ENCODE measurements at regions not wholly inside any gene's neighbourhood (a gene's known extent, or its start where the extent isn't known, plus 50 kb on each side); places are given as distances from the start of the nearest gene placed in this dataset.
A peak's percentile ranks its signal among the peaks of the same experiment; 100 is the strongest.
"Not testable (repeated sequence)": the region's sequence is repeated elsewhere in the genome, so short reads cannot be mapped to it uniquely, and the experiment has no call there.

- no peak for DNase-seq
Observed at GRCh38 chr5:28414619-28415018, 1376.2 kb upstream of the CDH9 start.

DNA sequence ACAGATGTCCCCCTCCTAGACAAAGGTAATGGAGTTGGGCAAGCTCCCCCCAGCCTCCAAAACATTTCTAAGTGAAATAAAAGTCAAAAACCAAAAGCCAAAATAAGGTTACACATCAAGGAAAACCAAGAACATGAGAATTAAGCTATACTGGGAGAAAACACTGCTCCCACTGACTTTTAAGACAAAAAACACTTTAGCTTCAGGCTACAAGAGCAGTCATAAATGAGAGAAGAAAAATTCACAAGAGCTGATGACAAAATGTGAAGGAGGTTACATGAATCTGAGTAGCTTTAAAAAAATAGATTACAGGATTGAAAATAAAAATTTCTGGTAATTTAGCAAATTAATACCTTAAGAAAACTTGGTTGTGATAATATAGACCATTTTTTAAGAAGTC lies 1370.3 kb upstream of the CDH9 start:
- no peak for DNase-seq

- DNase-seq: no peak
Observed at GRCh38 chr5:28408186-28408585, 1369.8 kb upstream of the CDH9 start.

DNA sequence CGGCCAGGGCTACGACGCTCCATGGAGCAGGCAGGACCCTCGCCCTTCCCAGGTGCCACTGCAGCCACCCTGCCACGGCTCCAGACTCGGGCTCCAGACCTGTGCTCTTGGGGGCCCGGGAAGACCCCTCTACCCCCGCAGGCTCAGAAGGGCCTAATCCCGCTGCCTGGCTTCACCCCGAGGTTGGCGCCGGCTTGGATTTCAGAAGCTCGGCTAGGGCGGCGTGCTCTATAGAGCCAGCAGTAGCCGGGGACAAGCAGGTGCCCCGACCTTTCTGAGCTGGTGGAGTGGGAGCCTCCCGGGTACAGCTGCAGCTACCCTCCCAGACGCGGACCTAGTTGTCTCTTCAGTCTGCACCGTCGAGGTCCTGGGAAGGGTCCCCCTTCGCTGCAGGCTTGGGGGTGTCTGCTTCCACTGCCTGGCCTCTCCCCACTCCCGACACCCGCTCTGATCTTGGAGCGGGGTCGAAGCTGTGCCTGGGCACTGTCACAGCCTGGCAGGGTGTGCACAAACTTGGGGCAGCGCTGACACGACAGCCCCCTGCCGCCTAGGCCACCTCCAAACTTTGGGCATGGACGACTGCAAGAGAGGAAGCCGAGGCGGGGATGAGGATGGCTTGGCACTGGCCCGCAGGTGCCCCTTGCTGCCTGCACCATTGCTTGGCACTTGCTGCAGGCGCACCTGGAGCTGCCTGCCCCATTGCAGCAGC lies 1366.1 kb upstream of the CDH9 start:
- no peak for DNase-seq

GRCh38 chr5:28403846-28404245 lies 1365.5 kb upstream of the CDH9 start:
- no peak for DNase-seq

- no peak for DNase-seq
Observed at GRCh38 chr5:28402590-28403301, 1364.4 kb upstream of the CDH9 start.

GRCh38 chr5:28400076-28400475 lies 1361.7 kb upstream of the CDH9 start:
- DNase-seq: no peak

GRCh38 chr5:28399211-28399610 lies 1360.8 kb upstream of the CDH9 start:
- no peak for DNase-seq

- DNase-seq: no peak
Observed at GRCh38 chr5:28398185-28398584, 1359.8 kb upstream of the CDH9 start.

GRCh38 chr5:28397502-28397941 lies 1359.1 kb upstream of the CDH9 start:
- no peak for DNase-seq

GRCh38 chr5:28391277-28391676 lies 1352.9 kb upstream of the CDH9 start:
- no peak for DNase-seq

DNA sequence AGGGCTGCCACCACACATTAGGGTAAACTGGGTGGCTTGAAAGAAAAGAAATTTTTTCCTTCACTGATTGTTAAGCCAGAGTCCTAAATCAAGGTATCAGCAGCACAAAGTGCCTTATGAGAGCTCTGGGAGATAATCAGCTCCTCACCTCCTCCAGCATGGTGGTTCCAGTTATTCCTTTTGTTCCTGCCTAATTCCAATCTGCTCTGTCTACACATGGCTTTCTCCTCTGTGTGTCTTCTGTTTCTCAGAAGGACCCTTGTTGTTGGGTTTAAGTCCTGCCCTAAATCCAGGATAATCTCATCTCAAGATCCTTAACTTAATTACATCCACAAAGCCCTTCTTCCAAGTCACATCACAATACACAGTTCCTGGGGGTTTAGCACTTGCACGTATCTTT lies 1352.0 kb upstream of the CDH9 start:
- DNase-seq: no peak

DNA sequence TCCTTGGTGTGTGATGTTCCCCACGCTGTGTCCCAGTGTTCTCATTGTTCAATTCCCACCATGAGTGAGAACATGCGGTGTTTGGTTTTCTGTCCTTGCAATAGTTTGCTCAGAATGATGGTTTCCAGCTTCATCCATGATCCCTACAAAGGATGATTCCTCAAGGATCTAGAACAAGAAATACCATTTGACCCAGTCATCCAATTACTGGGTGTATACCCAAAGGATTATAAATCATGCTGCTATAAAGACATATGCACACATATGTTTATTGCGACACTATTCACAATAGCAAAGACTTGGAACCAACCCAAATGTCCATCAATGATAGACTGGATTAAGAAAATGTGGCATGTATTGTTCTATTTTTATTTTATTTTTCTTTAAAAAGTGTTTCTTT lies 1351.3 kb upstream of the CDH9 start:
- DNase-seq: not testable (repeated sequence)

GRCh38 chr5:28388428-28388827 lies 1350.0 kb upstream of the CDH9 start:
- no peak for DNase-seq

GRCh38 chr5:28386712-28387111 lies 1348.3 kb upstream of the CDH9 start:
- no peak for DNase-seq

- no peak for DNase-seq
Observed at GRCh38 chr5:28380167-28380566, 1341.8 kb upstream of the CDH9 start.

DNA sequence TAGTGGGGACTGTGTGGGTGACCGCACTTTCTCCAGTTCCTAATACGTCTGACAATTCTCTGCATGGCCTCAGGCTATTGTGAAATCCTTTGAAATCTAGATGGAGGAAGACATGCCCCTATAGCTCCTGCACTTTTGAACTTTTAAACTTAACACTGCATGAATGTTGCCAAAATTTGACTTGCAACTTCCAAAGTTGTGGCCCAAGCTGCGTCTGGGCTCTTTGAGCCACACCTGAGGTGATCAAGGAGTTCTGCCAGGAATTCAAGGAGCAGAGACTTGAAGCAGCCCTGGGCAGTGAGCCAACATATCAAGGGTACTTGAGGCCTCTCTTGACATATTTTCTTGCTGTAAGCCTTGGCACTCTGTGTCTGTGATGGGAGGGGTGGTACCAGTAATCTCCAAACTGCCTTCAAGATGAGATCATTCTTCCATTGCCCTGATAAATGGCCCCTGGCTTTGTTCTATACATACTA lies 1336.1 kb upstream of the CDH9 start:
- DNase-seq: no peak

- DNase-seq: no peak
Observed at GRCh38 chr5:28370896-28371295, 1332.5 kb upstream of the CDH9 start.

DNA sequence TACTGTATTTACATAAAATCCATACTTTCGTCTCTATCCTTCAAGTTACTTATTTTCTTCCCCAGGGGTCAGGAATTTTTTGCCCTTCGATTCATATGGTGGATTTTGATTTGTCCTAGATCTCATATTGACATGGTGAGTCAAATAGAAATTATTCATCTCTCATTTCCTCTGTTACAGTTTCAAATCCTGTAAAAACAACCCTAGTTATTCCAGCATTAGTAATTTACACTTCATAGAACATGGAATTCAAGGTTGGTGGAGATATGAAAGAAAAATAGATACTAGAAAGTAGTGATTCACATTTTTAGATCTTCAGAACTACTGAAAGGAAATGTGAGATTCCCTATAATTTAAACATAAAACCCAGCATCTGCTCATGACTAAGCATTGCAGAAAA lies 1331.0 kb upstream of the CDH9 start:
- no peak for DNase-seq

- no peak for DNase-seq
Observed at GRCh38 chr5:28355831-28356230, 1317.4 kb upstream of the CDH9 start.

- no peak for DNase-seq
Observed at GRCh38 chr5:28346696-28347095, 1308.3 kb upstream of the CDH9 start.

DNA sequence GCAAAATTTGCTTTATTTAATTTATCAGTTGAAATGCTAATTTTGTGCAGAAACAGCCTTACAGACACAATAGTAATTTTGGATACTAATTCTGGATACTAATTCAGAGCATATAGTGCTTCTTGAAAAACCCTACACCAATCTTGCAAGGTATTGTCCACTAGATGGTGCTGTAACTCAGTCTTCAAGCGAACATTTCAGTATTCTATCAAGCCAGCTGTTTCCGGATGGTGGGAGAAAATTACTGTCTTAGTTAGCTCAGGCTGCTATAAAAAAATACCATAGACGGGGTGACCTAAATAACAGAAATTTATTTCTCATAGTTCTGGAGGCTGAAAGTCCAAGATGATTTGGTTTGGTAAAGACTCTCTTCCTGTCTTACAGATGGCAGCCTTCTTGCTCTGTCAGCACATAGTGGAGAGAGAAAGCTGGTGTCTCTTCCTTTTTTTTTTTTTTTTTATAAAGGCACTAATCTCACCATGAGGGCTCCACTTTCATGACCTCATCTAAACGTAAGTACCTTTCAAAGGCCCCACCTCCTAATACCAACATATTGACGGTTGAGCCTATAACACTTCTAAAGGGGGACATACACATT lies 1306.5 kb upstream of the CDH9 start:
- peak; percentile 76 for DNase-seq

DNA sequence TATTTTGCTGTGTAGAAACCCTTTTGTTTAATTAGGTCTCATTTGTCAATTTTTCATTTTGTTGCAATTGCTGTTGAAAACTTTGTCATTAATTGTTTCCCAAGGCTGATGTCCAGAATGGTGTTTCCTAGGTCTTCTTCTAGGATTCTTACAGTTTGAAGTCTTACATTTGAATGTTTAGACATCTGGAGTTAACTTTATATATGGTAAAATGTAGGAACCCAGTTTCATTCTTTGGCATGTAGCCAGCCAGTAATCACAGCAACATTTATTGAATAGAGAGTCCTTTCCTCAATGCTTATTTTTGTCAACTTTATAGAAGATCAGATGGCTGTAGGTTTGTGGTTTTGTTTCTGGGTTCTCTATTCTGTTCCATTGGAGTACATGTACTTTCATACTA lies 1290.8 kb upstream of the CDH9 start:
- no peak for DNase-seq

DNA sequence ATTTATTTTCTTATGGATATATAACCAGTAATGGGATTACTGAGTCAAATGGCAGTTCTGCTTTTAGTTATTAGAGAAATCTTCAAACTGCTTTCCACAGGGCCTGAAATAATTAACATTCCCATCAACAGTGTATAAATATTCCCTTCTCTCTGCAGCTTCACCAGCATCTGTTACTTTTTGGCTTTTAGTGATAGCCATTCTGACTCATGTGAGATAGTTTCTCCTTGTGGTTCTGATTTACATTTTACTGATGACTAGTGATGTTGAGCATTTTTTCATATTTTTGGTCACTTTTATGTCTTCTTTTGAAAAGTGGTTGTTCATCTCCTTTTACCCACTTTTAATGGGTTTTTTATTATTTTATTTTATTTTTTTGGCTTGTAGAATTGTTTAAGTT lies 1290.3 kb upstream of the CDH9 start:
- DNase-seq: no peak
